Smooth muscle cell (in vitro differentiated cells): ENCODE measurements at regions not wholly inside any gene's neighbourhood (a gene's known extent, or its start where the extent isn't known, plus 50 kb on each side); places are given as distances from the start of the nearest gene placed in this dataset.

ENCODE experiments used
- DNase-seq: peaks from one replicate; lab custom pipeline; 2025; ENCODE audit not compliant: unreplicated experiment; lab: John Stamatoyannopoulos, UW
- H2AFZ ChIP-seq: fragments of 200-600 bp; sonication (generic); 2 replicates; pipeline ENCODE4 v1.6.0; 2016; ENCODE audit warnings: antibody characterized with exemption, low read depth, mild to moderate bottlenecking
- H3F3A ChIP-seq: fragments of 200-600 bp; sonication (generic); 2 replicates; pipeline ENCODE4 v1.6.0; 2017; ENCODE audit warnings: antibody characterized with exemption, low read depth
- H3K27ac ChIP-seq: fragments of 200-600 bp; sonication (generic); 2 replicates; pipeline ENCODE4 v1.5.1; 2016; ENCODE audit warnings: low read depth, mild to moderate bottlenecking
- H3K27me3 ChIP-seq: fragments of 200-600 bp; sonication (generic); 2 replicates; pipeline ENCODE4 v1.6.1; 2016; ENCODE audit warnings: low read depth, mild to moderate bottlenecking
- H3K36me3 ChIP-seq: fragments of 200-600 bp; sonication (generic); 2 replicates; pipeline ENCODE4 v1.5.1; 2016; ENCODE audit warnings: low read depth
- H3K4me1 ChIP-seq: fragments of 200-600 bp; sonication (generic); 2 replicates; pipeline ENCODE4 v1.5.1; 2016; ENCODE audit warnings: low read depth
- H3K4me2 ChIP-seq: fragments of 200-600 bp; sonication (generic); 2 replicates; pipeline ENCODE4 v1.6.0; 2016; ENCODE audit warnings: mild to moderate bottlenecking
- H3K4me3 ChIP-seq: fragments of 200-600 bp; sonication (generic); 2 replicates; pipeline ENCODE4 v1.5.1; 2016; ENCODE audit warnings: mild to moderate bottlenecking
- H3K79me2 ChIP-seq: fragments of 200-600 bp; sonication (generic); 2 replicates; pipeline ENCODE4 v1.6.0; 2016; ENCODE audit warnings: low read depth, mild to moderate bottlenecking
- H3K9ac ChIP-seq: fragments of 200-600 bp; sonication (generic); 2 replicates; pipeline ENCODE4 v1.6.0; 2016; ENCODE audit warnings: low read depth
- H3K9me3 ChIP-seq: fragments of 200-600 bp; sonication (generic); replicated peaks from 2 replicates; pipeline ENCODE4 v1.5.1; 2016; ENCODE audit warnings: low read depth
- H4K20me1 ChIP-seq: fragments of 200-600 bp; sonication (generic); 2 replicates; pipeline ENCODE4 v1.6.0; 2016; ENCODE audit warnings: low read depth
- CTCF ChIP-seq: fragments of 200-600 bp; sonication (generic); IDR thresholded peaks from 2 replicates; pipeline ENCODE4 v1.5.1; 2017; ENCODE audit warnings: borderline replicate concordance, mild to moderate bottlenecking, antibody characterized with exemption; ENCODE audit not compliant: insufficient read depth, poor library complexity, severe bottlenecking
- WGBS: methylation state at CpG from one replicate; pipeline ENCODE4 v1.1.7; 2016; ENCODE audit warnings: low lambda C conversion rate; 5-methylcytosine and 5-hydroxymethylcytosine counted together

GRCh38 chr5:119726544-119726943, 97.2 kb downstream of the FAM170A start:
- H3F3A ChIP-seq = no peaks in the 10 kb centered on the region
- peaks cover 3% of the 10 kb centered on the region for H3K9me3 ChIP-seq
- no peaks in the 10 kb centered on the region for H3K27me3 ChIP-seq
- H4K20me1 ChIP-seq = no peaks in the 10 kb centered on the region
- H3K4me1 ChIP-seq = no peaks in the 10 kb centered on the region
- no peak for DNase-seq
- H3K27ac ChIP-seq = no peak overlapping the region
- H2AFZ ChIP-seq = no peak overlapping the region
- no peaks in the 10 kb centered on the region for H3K79me2 ChIP-seq
- no peak overlapping the region for H3K9ac ChIP-seq
- H3K4me2 ChIP-seq = no peak overlapping the region
- no peak overlapping the region for H3K4me3 ChIP-seq
- no peaks in the 10 kb centered on the region for H3K36me3 ChIP-seq
- TF ChIP-seq CTCF = no peak

- TF ChIP-seq CTCF = no peak
- no peaks in the 10 kb centered on the region for H3F3A ChIP-seq
- no peaks in the 10 kb centered on the region for H3K27me3 ChIP-seq
- H2AFZ ChIP-seq = no peak overlapping the region
- 90% methylated on average over 2 of the region's 2 CpGs for WGBS
- H3K4me2 ChIP-seq = no peak overlapping the region
- H3K79me2 ChIP-seq = no peaks in the 10 kb centered on the region
- H3K36me3 ChIP-seq = no peaks in the 10 kb centered on the region
- no peak overlapping the region for H3K4me3 ChIP-seq
- no peaks in the 10 kb centered on the region for H4K20me1 ChIP-seq
- no peak overlapping the region for H3K9ac ChIP-seq
- no peaks in the 10 kb centered on the region for H3K4me1 ChIP-seq
- no peaks in the 10 kb centered on the region for H3K9me3 ChIP-seq
- H3K27ac ChIP-seq = no peak overlapping the region
- DNase-seq = no peak
These were observed 110.9 kb downstream of the FAM170A start for GRCh38 chr5:119740225-119740624.

- Histone ChIP-seq H4K20me1 (no peaks in the 10 kb centered on the region), H3K4me2 (no peak overlapping the region), H3F3A (no peaks in the 10 kb centered on the region), H3K36me3 (no peaks in the 10 kb centered on the region), H3K27me3 (no peaks in the 10 kb centered on the region), H2AFZ (no peak overlapping the region), H3K4me3 (no peak overlapping the region), H3K27ac (no peak overlapping the region), H3K9ac (no peak overlapping the region), H3K4me1 (no peaks in the 10 kb centered on the region), H3K9me3 (no peaks in the 10 kb centered on the region), H3K79me2 (no peaks in the 10 kb centered on the region)
- TF ChIP-seq CTCF = no peak
- DNase-seq = no peak
These were observed 112.3 kb downstream of the FAM170A start for GRCh38 chr5:119741691-119742090.

- Histone ChIP-seq H3K4me1 (no peaks in the 10 kb centered on the region), H4K20me1 (no peaks in the 10 kb centered on the region), H2AFZ (no peak overlapping the region), H3K9me3 (no peaks in the 10 kb centered on the region), H3K27ac (peak overlapping the region; percentile 36), H3K9ac (no peak overlapping the region), H3K4me3 (no peak overlapping the region), H3F3A (no peaks in the 10 kb centered on the region), H3K27me3 (no peaks in the 10 kb centered on the region), H3K4me2 (no peak overlapping the region), H3K36me3 (no peaks in the 10 kb centered on the region), H3K79me2 (no peaks in the 10 kb centered on the region)
- 60% methylated on average over 4 of the region's 4 CpGs for WGBS
- no peak for TF ChIP-seq CTCF
- DNase-seq = no peak
These were observed 113.0 kb downstream of the FAM170A start for GRCh38 chr5:119742311-119742710.
